Muscle layer of colon (tissue), 2 donors: ENCODE measurements at regions not wholly inside any gene's neighbourhood (a gene's known extent, or its start where the extent isn't known, plus 50 kb on each side); places are given as distances from the start of the nearest gene placed in this dataset.

ENCODE experiments used
- H3K27ac ChIP-seq: one replicate; pipeline ENCODE4 v1.7.0; 2013; ENCODE audit warnings: low read depth, mild to moderate bottlenecking, low read length, moderate library complexity
- H3K27me3 ChIP-seq, 2 donors: one replicate each; pipeline ENCODE4 v1.7.0; 2013; ENCODE audit warnings: low read length in 2 of 2, mild to moderate bottlenecking in 2 of 2; ENCODE audit not compliant: insufficient read depth in 2 of 2, control insufficient read depth in 1 of 2
- H3K36me3 ChIP-seq: one replicate; pipeline ENCODE4 v1.7.0; 2013; ENCODE audit warnings: mild to moderate bottlenecking, low read length; ENCODE audit not compliant: insufficient read depth
- H3K4me1 ChIP-seq: one replicate; pipeline ENCODE4 v1.7.0; 2013; ENCODE audit warnings: mild to moderate bottlenecking, low read length; ENCODE audit not compliant: insufficient read depth
- H3K4me3 ChIP-seq, 2 donors: one replicate each; pipeline ENCODE4 v1.7.0; 2013; ENCODE audit warnings: low read length in 2 of 2, low read depth in 1 of 2, mild to moderate bottlenecking in 1 of 2, moderate library complexity in 1 of 2
- H3K9ac ChIP-seq: one replicate; pipeline ENCODE4 v1.7.0; 2013; ENCODE audit warnings: low read length
- H3K9me3 ChIP-seq: one replicate; pipeline ENCODE4 v1.7.0; 2013; ENCODE audit warnings: mild to moderate bottlenecking, low read length
- donor health status: abdominal sarcoma.
- donor health status: Adenocarcinoma of cecum.

- Histone ChIP-seq H3K27ac (no peak overlapping the region), H3K4me3 (no peak overlapping the region), H3K4me1 (no peaks in the 10 kb centered on the region), H3K36me3 (no peaks in the 10 kb centered on the region), H3K9me3 (no peaks in the 10 kb centered on the region), H3K27me3 (no peaks in the 10 kb centered on the region), H3K9ac (no peak overlapping the region)
Measured at GRCh38 chr12:105459760-105460330, 129.4 kb downstream of the C12orf75 start.

DNA sequence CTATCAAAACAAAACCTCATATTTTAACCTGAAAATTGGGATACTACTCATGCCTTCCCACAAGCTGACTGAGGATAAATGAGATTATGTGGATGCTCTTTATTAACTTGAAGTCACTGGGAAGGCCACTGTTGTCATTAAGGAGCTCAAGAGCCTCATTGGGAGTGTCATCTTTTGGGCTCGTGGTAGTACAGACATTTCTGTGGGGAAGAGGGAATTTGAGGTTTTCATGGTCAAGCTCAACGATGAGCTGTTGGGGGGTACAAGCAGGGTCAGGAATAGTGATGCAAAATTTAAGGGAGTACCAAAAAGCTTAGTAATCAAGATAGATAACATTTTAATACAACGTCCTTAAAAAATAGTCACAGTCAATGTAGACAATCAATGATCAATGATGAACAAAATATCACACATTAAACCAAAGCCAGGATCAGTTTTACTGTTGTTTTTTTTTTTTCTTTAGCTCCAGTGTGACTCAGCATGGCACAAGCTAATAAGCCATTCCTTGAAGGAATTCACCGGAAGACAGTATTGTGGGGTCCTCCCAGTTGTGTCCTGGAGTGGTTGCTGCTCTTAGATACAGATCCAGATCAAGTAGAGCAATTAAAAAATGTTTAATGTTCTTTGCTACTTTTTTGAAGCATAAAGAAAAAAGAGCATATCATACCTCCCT is 130.9 kb downstream of the C12orf75 start:
- no peak overlapping the region for H3K27ac ChIP-seq
- no peaks in the 10 kb centered on the region for H3K4me1 ChIP-seq
- H3K36me3 ChIP-seq = no peaks in the 10 kb centered on the region
- H3K4me3 ChIP-seq = no peak overlapping the region
- no peaks in the 10 kb centered on the region for H3K27me3 ChIP-seq
- no peak overlapping the region for H3K9ac ChIP-seq
- H3K9me3 ChIP-seq = no peaks in the 10 kb centered on the region

GRCh38 chr12:105461944-105462762 is 131.7 kb downstream of the C12orf75 start:
- no peaks in the 10 kb centered on the region for H3K4me1 ChIP-seq
- no peak overlapping the region for H3K27ac ChIP-seq
- H3K9me3 ChIP-seq = no peaks in the 10 kb centered on the region
- no peak overlapping the region for H3K9ac ChIP-seq
- H3K4me3 ChIP-seq = no peak overlapping the region
- no peaks in the 10 kb centered on the region for H3K27me3 ChIP-seq
- H3K36me3 ChIP-seq = no peaks in the 10 kb centered on the region

- Histone ChIP-seq H3K4me1 (no peaks in the 10 kb centered on the region), H3K4me3 (no peak overlapping the region), H3K9ac (no peak overlapping the region), H3K27ac (no peak overlapping the region), H3K27me3 (no peaks in the 10 kb centered on the region), H3K9me3 (no peaks in the 10 kb centered on the region), H3K36me3 (no peaks in the 10 kb centered on the region)
Measured at GRCh38 chr12:105462831-105463230, 132.3 kb downstream of the C12orf75 start.

GRCh38 chr12:105464406-105464805 is 133.9 kb downstream of the C12orf75 start:
- no peaks in the 10 kb centered on the region for H3K9me3 ChIP-seq
- H3K9ac ChIP-seq = no peak overlapping the region
- no peaks in the 10 kb centered on the region for H3K36me3 ChIP-seq
- no peak overlapping the region for H3K27ac ChIP-seq
- H3K4me3 ChIP-seq = no peak overlapping the region
- no peaks in the 10 kb centered on the region for H3K27me3 ChIP-seq
- H3K4me1 ChIP-seq = no peaks in the 10 kb centered on the region

- no peak overlapping the region for H3K9ac ChIP-seq
- no peak overlapping the region for H3K4me3 ChIP-seq
- no peaks in the 10 kb centered on the region for H3K4me1 ChIP-seq
- no peaks in the 10 kb centered on the region for H3K9me3 ChIP-seq
- no peaks in the 10 kb centered on the region for H3K27me3 ChIP-seq
- H3K27ac ChIP-seq = no peak overlapping the region
- H3K36me3 ChIP-seq = no peaks in the 10 kb centered on the region
Measured at GRCh38 chr12:105466231-105466900, 135.9 kb downstream of the C12orf75 start.

GRCh38 chr12:105466901-105467598 is 136.6 kb downstream of the C12orf75 start:
- Histone ChIP-seq H3K4me1 (no peaks in the 10 kb centered on the region), H3K36me3 (no peaks in the 10 kb centered on the region), H3K9me3 (no peaks in the 10 kb centered on the region), H3K27me3 (no peaks in the 10 kb centered on the region), H3K9ac (no peak overlapping the region), H3K4me3 (no peak overlapping the region), H3K27ac (no peak overlapping the region)

- H3K4me3 ChIP-seq = no peak overlapping the region
- H3K27me3 ChIP-seq = no peaks in the 10 kb centered on the region
- H3K27ac ChIP-seq = no peak overlapping the region
- no peak overlapping the region for H3K9ac ChIP-seq
- no peaks in the 10 kb centered on the region for H3K36me3 ChIP-seq
- no peaks in the 10 kb centered on the region for H3K9me3 ChIP-seq
- no peaks in the 10 kb centered on the region for H3K4me1 ChIP-seq
Measured at GRCh38 chr12:105467710-105468366, 137.3 kb downstream of the C12orf75 start.

DNA sequence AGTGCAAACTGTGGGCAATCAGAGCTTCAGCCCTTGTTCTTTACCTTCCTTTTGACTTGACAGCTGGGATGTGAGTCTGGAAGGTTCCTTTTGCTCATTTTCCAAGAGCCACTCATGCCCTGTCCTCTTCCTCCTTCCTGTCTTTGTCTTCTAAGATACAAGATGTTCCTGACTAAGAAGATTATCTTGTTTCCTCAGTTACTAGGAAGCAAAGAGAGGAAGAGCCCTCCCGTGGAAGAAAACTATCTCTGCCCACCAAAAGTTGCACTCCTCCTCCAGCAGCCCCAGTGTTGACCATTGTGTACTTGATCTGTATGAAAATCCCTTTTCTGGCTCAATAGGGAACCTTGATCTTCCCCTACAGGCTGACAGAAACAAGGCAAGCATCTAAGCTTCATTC is 138.0 kb downstream of the C12orf75 start:
- Histone ChIP-seq H3K9me3 (no peaks in the 10 kb centered on the region), H3K4me3 (no peak overlapping the region), H3K9ac (no peak overlapping the region), H3K27ac (no peak overlapping the region), H3K4me1 (no peaks in the 10 kb centered on the region), H3K36me3 (no peaks in the 10 kb centered on the region), H3K27me3 (no peaks in the 10 kb centered on the region)

GRCh38 chr12:105469211-105469610 is 138.7 kb downstream of the C12orf75 start:
- Histone ChIP-seq H3K27ac (no peak overlapping the region), H3K27me3 (no peaks in the 10 kb centered on the region), H3K36me3 (no peaks in the 10 kb centered on the region), H3K9me3 (no peaks in the 10 kb centered on the region), H3K4me3 (no peak overlapping the region), H3K4me1 (no peaks in the 10 kb centered on the region), H3K9ac (no peak overlapping the region)
